ENCODE measurements at regions not wholly inside any gene's neighbourhood (a gene's known extent, or its start where the extent isn't known, plus 50 kb on each side); places are given as distances from the start of the nearest gene placed in this dataset.

DNA sequence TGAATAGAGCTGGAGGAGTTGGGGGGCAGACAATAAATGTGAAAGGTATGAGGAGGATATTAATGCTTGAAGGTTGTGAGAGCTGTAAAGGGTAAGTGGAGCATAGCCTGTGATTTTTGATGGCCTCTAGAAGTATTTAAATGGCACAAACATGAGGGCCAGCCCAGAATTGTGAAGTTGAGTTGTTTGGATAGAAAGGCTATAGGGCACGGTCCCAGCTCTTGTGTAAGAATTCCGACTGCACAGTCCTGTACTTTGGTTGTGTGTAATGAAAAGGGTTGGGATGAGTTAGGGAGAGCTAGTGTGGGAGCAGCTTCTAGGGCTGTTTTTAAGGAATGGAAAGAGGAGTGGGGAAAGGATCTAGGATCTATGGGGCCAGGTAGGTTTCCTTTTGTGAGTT is 665.5 kb downstream of the USP25 start:
- intact Hi-C loops (cut with DNase I; ENCODE audit: low total_unique reads), result no loop called here
- no peak for TF ChIP-seq POLR2A (IDR thresholded peaks at IDR 0.05)
- TF ChIP-seq, protein P1, sequence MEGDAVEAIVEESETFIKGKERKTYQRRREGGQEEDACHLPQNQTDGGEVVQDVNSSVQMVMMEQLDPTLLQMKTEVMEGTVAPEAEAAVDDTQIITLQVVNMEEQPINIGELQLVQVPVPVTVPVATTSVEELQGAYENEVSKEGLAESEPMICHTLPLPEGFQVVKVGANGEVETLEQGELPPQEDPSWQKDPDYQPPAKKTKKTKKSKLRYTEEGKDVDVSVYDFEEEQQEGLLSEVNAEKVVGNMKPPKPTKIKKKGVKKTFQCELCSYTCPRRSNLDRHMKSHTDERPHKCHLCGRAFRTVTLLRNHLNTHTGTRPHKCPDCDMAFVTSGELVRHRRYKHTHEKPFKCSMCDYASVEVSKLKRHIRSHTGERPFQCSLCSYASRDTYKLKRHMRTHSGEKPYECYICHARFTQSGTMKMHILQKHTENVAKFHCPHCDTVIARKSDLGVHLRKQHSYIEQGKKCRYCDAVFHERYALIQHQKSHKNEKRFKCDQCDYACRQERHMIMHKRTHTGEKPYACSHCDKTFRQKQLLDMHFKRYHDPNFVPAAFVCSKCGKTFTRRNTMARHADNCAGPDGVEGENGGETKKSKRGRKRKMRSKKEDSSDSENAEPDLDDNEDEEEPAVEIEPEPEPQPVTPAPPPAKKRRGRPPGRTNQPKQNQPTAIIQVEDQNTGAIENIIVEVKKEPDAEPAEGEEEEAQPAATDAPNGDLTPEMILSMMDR (IDR thresholded peaks at IDR 0.05), result no peak
- WGBS, 2 donors, result 72 to 74% methylated on average over 2 of the region's 2 CpGs

DNA sequence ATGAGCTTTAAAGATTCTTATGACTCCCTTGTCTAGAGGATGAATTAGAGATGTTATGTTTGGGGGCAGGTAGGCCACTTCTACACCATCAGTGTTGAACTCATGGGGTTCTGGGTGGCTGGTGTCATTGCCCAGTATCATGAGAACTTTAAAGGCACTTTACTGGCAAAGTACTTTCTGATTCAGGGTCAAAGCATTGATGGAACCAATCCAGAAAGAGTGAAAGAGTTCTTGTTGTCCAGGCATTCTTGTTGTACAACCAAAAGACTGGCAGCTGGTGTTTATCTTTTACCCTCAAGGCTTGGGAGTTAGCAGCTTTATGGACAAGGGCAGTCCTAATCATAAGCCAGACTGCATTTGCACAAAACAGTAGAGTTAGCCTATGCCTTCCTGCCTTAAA is 673.0 kb downstream of the USP25 start:
- intact Hi-C loops (cut with DNase I; ENCODE audit: low total_unique reads), result no loop called here
- no peak for DNase-seq (ENCODE audit: low spot score in 2 of 2)
- TF ChIP-seq, protein P1 (IDR thresholded peaks at IDR 0.05), result no peak
- no peak for TF ChIP-seq POLR2A (IDR thresholded peaks at IDR 0.05)
- no peak overlapping the region for H3K4me3 ChIP-seq (ENCODE audit: low read depth, poor library complexity, severe bottlenecking)

More for the DNA sequence above, 665.5 kb downstream of the USP25 start:
- no peak overlapping the region for H3K4me3 ChIP-seq (ENCODE audit: low read depth, poor library complexity, severe bottlenecking)
- no peak for DNase-seq (ENCODE audit: low spot score in 2 of 2)

DNA sequence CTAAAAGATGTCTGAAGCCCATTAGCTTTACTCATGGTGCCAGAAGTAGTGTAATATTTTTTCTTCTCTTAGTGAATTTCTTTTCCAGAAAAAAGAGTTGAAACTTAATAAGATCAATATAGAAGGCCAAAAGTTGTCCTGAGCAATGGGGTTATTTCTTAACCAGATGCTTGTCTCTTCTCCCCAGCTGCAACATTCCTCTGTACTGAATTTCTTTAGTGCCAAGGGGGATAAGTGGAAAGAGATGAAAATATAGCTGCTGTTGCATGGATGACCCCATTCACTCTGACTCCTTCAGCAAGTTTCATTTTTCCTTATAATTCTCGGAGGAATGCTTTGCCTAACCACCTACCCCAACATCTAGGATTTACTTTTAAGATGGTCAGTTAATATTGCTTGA is 675.0 kb downstream of the USP25 start:
- intact Hi-C loops (cut with DNase I; ENCODE audit: low total_unique reads), result no loop called here
- H3K4me3 ChIP-seq (ENCODE audit: low read depth, poor library complexity, severe bottlenecking), result no peak overlapping the region
- no peak for DNase-seq (ENCODE audit: low spot score in 2 of 2)
- TF ChIP-seq POLR2A (IDR thresholded peaks at IDR 0.05), result no peak
- TF ChIP-seq, protein P1 (IDR thresholded peaks at IDR 0.05), result no peak
- WGBS, 2 donors, result 66 to 70% methylated on average over 1 of the region's 1 CpG

DNA sequence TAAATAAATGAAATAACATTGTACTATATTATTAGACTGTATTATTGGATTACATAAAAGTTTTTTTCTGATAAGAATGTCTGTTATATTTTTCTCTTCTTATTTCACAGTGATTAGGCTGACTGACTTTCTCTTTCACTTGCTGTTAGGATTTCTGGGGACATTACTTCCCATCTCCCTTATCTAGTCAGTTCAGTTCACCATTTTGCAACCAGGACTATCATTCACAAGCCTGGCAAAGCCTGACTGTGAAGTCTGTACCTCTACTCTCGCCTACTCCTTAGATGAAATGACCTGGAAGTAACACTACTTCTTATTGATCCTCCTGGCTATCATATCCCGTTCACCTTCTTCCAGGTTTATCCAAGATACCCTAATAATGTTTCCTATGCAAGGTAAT is 676.6 kb downstream of the USP25 start:
- TF ChIP-seq, protein P1 (IDR thresholded peaks at IDR 0.05), result no peak
- no peak for TF ChIP-seq POLR2A (IDR thresholded peaks at IDR 0.05)
- intact Hi-C loops (cut with DNase I; ENCODE audit: low total_unique reads), result no loop called here
- WGBS, 2 donors, result 87 to 96% methylated on average over 2 of the region's 2 CpGs
- DNase-seq (ENCODE audit: low spot score in 2 of 2), result no peak
- H3K4me3 ChIP-seq (ENCODE audit: low read depth, poor library complexity, severe bottlenecking), result no peak overlapping the region

DNA sequence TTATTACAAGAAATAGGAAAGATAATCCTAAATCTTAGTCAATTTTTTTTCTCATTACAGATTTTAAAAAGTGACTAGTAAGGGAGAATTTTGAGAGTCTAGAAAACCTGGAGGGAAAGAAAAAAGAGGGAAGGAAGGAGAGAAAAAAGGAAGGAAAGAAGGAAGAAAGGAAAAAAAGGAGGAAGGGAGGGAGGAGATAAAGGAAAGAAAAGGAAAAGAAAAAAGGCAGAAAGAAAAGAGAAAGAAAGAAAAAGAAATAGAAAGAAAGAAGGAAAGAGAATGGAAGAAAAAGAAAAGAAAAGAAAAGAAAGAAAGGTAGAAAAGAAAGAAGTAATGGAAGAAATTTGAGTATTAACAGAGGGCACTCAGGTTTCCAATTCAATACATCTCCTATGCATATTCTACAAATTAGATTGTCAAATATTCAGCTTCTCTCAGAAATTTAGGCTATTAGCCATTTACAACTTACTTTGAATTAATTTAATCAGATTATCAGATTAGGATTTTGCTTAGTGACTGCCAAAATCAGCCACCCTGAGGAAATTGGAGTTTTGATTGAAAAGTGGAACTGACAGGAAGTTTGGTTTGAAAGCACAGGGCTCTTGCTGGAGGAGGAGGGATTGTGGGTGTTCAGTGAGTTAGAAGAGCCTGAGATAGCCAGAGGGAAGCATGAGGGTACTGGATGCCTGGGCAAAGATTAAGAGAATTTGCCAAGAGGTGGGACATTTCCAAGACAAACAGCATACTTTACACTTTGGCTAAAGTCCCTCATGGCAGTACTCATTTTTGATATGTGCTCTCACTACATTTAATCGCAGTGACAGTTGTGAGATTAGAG is 677.8 kb downstream of the USP25 start:
- no peak overlapping the region for H3K4me3 ChIP-seq (ENCODE audit: low read depth, poor library complexity, severe bottlenecking)
- TF ChIP-seq, protein P1 (IDR thresholded peaks at IDR 0.05), result no peak
- TF ChIP-seq POLR2A (IDR thresholded peaks at IDR 0.05), result no peak
- DNase-seq (ENCODE audit: low spot score in 2 of 2), result no peak
- intact Hi-C loops (cut with DNase I; ENCODE audit: low total_unique reads), result no loop called here
- WGBS, 2 donors, result 46 to 61% methylated on average over 1 of the region's 1 CpG

DNA sequence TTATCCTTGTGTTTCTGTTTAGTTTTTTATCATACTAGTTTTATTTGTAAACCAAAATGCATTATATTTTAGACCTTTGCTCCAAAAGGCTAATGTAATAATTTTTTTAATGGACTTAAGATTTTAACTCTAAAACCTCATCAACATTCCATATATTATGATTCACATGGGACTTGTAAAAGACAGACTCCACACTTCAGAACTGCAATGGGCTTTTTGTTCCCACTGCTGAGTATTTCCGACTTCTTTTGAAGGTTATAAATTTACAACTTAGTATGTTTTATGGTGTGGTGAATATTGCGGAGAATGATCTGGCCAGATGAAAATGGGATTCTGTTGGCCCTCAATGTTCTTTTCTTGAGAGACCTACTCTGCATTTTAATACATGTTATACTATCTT is 678.5 kb downstream of the USP25 start:
- DNase-seq (ENCODE audit: low spot score in 2 of 2), result no peak
- H3K4me3 ChIP-seq (ENCODE audit: low read depth, poor library complexity, severe bottlenecking), result no peak overlapping the region
- intact Hi-C loops (cut with DNase I; ENCODE audit: low total_unique reads), result no loop called here
- TF ChIP-seq, protein P1 (IDR thresholded peaks at IDR 0.05), result no peak
- no peak for TF ChIP-seq POLR2A (IDR thresholded peaks at IDR 0.05)
- 74 to 75% methylated on average over 2 of the region's 2 CpGs for WGBS, 2 donors
